Germinal center (tissue), 1 donor: ENCODE measurements at regions not wholly inside any gene's neighbourhood (a gene's known extent, or its start where the extent isn't known, plus 50 kb on each side); places are given as distances from the start of the nearest gene placed in this dataset.

Experiments used
- DNase-seq: peaks from one replicate; pipeline ENCODE4 v3.0.0; 2012; ENCODE audit warnings: mixed read lengths, low spot score

GRCh38 chrX:13103188-13103913, 58.9 kb upstream of the FAM9C start:
- DNase-seq: no peak

DNA sequence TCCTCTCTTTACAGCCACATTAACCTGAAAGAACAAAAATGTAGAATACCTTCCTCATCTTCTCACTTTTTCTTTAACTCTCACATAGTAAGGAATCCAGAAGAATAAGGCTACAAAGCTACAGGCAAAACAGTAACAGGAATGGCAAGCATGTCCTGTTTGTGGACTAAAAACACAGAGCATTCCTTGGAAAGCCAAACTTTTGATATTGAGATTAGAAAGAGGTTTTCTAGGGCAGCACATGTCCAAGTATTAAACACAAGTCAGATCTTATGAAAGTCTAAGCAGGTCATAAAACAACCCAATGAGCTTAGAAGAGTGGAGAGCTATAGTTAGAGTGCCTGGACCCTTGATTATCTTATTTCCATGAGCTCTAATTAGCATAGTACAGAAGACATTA, 58.2 kb upstream of the FAM9C start:
- DNase-seq: no peak

GRCh38 chrX:13101441-13102139, 57.2 kb upstream of the FAM9C start:
- no peak for DNase-seq

DNA sequence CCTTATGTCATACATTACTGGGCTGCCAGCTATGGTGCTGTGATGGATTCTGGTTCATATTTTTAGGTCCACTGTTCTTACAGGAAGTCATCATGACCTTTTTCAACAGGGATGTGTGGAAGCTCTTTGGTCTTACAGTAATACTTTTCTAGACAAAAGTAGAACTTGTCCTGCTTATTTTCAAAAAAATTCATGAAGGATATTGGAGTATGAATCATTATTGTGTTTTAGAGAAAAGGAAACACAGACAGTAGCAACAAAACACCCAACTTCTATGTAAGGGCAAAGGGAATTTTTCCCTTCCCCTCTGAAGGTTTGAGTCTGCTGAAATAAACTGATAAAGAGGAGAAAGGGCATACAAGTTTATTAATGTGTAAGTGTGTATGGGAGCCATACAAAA, 54.7 kb upstream of the FAM9C start:
- DNase-seq: no peak

DNA sequence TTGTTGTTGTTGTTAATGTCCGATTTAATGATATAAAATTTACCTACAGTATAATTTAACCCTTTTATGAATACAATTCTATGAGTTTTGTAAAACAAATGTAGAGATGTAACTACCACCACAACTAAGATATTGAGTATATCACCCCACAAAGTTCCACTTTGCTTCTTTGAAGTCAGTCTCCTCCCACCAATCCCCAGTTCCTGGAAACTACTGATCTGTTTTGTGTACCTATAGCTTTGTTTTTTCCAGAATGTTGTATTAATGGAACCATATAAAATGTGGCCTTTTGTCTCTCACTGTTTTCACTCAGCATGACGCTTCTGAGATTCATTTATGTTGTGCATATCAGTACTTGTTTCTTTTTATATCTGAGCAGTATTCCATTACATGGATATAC, 52.3 kb upstream of the FAM9C start:
- no peak for DNase-seq

GRCh38 chrX:13094828-13095341, 50.5 kb upstream of the FAM9C start:
- DNase-seq: no peak

DNA sequence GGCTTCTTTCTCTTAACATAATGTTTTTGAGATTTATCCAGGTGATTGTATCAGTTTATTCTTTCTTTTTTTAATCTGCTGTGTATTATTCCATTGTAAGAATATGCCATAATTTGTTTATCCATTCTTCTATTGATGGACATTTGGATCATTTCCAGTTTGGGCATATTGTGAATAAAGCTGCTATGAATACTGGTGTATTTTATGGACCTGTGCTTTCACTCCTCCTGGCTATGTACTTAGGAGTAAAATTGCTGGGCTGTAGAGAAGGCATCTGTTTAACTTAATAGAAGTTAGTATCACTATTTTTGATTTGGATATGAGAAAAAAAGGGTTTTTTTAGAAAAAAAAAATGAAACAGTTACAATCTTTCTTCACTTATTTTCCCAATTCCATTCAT, 50.0 kb upstream of the FAM9C start:
- no peak for DNase-seq
